ENCODE measurements at regions not wholly inside any gene's neighbourhood (a gene's known extent, or its start where the extent isn't known, plus 50 kb on each side); places are given as distances from the start of the nearest gene placed in this dataset.
A peak's percentile ranks its signal among the peaks of the same experiment; 100 is the strongest.

DNA sequence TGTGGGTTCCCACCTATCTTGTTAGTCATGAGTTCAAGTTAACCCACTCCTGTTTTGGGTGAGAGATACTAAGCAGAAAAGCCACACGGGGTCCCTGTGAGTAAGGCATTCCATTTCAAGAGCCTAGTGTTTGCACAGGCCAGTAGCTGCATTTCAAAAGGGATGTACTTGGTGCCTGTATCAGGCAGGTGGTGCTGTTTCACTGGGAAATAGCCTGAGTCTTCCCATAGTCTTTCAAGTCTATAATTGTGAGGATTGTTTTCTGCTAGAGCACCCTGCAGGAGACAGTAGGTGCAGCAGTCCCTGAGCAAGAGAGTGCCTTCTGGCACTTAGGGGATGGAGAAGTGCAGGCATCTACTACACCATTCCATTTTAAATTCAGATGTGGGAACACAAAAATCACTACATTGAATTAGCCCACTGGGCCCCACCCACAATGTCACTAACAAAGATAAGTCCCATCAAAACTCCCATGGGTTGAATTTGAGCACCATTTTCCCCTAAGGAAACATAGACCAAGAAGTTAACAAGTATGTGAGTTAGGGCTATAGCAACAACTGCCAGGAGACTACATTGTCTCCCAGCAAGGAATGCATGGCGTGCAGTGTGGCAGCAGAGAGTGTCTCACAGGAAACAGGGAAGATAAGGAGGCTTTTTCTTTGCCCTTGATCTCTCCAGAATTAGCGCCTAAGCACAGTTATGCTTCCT, 263.2 kb downstream of the COX7C start:
- DNase-seq, result peak; percentile 42

DNA sequence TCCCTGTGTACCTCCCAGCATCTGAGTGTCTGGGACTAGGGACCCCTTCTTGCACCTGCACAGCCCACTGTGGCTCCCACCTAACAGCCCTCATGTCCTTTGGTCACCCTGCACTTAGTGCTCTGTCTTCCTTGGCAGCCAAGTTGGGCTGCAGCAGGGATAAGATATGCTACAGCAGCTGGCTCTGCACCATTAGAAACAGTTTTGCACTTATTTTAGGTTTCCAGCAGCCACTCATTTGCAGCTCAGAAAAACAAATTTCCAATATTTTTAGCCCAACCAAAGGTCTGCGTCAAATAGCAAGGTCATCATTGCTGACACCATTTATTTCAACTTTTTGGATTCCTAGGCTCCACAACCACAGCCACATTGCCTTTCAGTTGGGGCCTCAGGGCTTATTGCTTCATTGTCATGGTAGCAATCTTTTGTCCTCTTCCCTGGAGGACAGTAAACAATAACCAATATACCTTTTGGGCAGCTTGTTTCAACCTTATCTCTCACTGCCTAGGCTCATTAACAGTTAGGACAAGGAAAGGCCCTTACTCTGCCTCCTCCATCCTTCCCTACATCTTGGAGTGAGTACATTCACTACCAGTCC, 263.9 kb downstream of the COX7C start:
- no peak for DNase-seq

DNA sequence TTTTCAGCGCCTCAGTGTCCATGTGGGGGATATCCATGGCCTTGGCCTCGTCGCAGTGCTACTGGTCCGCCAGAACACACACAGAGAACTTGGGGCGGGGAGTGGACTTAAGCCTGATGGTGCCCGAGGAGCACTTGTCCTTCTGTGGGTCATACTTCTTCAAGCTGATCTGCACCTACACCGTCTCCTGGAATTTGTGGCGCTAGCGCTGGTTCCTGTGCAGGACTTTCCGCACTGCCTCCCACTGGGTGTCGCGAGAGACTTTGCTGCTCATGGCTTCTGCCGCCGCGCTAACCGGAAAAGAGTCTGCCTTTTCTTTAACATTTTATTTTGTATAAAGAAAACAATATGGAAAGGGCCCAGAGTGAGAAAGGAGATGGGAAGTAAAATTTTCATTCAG, 266.9 kb downstream of the COX7C start:
- DNase-seq, result no peak

DNA sequence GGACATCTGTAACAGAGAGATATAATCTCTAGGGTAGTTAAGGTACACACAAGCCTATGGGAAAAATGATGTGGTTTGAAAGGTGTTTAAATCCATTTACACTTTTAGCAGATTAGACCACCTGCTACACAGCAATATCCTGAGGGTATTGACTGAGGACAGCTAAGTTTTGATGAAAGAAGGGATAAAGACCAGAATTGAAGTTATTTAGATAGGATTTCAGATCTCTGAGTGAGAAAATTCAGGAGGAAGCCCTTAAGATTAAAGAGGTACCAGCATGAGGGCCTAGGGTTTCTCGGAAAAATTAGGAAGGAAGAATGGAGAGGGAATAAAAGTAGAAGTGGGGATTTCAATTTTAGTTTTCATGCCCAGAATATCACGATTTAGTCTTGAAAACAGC, 267.3 kb downstream of the COX7C start:
- no peak for DNase-seq

DNA sequence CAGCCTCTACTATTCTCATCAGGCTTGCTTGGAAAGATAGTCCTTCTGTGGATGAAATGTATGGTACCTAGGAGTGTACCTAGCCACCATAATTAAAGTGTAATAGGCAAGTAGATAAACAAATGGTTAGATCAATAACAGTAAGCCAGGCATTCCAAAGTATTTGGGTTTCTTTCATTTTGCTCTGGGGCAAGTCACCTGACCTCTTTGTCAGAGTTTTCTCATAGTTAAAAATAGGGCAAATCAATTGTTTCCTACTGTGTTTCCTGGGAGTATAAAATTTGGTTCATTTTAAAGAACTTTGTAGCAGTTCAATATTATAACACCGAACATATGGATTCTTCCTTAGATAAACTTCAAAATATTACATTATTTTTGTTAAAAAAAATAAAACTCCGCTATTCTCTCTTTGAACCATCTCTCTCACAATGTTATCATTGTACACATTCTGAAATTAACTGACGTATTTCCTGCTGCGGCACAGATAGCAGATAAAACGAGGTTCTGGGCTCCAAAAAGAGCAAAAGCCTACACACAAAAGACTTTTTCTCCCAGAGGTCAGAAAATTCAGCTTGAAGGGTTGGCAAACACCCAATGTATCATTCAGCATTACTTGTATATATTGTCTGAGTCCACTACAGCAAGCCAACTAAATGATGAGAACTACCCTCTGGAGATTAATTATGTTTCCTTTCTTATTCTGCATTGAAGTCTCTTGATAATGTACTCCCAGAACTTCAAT, 267.9 kb downstream of the COX7C start:
- no peak for DNase-seq

DNA sequence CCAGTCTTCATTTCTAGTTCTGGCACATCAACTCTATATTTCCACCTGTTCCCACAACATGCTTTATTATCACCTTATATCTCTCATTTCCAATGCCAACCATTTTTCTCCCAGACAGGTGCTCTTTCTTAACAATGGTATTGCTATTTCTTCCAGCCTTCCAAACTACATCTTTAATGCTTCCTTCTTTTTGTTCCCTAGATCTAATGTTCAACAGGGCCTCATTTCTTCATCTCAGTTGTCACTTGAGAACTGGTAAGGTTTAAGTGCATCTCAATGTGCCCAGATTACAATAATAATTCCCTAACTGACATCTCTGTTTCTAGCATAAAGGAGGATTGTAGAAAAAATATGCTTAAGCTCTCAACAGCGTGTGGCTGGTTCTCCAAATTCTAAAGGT, 272.6 kb downstream of the COX7C start:
- no peak for DNase-seq

DNA sequence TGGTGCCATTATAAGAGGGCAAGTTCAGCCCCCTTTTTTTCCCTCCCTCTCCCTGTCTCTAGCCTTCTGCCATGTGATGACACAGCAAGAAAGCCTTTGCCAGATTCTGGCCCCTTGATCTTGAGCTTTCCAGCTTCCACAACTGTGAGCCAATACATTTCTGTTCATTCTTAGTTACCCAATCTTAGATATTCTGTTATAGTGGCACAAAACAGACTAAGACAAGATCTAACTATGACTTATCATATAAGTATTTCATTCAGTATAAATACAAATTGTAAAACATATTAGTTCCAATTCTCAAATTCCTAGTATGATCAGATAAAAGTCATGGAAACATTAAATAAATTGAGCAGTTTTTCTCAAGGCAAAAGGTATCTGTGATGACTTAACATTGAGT, 276.3 kb downstream of the COX7C start:
- DNase-seq, result no peak

DNA sequence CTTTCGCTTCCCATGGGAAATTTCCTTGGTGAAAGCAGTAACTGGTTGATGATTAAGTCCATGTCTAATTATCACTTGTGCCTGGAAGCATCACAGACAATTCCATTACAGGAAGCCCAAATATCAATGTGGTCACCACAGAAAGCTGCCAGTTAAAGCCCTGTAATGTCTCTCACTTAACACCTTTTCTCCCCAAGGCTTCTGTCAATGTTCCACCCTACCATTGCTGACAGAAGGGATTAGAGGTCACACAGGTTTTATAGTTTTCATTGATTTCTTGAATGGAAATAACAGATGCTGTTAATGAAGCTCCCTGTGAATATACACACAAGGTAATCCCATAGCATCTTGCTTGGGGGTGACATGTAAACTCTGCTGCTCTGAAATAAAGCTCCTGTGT, 279.2 kb downstream of the COX7C start:
- no peak for DNase-seq

DNA sequence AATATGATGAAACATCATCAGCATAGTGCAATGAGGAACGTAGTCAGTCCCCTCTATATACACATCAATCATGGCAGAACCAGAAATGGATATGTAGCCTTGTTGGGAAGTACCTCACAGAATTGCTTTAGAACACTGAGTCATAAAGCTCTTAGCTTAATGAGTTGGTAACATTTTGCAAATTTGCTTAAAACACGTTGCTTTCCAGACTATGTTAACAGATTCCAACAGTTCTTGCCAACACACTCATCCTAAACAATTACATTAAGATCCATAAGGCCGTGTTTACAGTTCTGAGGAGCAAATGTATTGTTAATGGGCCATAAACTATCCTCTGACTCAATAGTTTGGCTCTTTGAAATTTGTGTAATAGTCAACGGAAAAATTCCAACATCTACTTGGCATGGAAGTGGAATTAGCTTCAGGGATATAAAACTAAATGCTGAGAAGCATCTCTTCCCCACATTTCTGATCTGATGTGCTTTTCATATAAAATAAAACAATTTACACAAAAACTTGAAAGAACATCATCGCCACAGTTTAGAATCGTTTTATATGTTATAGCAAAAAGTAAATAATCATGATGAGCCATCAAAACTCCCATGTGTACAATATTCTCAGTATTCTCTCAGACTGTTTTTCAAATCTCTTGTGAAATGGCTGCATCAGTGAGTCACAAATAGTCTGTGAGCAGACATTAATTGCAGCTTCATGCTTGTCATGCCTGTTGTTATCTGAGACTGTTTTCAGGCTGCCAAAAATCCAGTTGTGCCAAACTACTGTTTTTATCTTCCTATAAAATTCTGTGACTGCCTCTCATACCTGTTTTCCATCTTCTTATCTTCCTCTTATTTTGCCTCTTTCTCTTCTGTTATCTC, 291.9 kb downstream of the COX7C start:
- DNase-seq, result no peak

DNA sequence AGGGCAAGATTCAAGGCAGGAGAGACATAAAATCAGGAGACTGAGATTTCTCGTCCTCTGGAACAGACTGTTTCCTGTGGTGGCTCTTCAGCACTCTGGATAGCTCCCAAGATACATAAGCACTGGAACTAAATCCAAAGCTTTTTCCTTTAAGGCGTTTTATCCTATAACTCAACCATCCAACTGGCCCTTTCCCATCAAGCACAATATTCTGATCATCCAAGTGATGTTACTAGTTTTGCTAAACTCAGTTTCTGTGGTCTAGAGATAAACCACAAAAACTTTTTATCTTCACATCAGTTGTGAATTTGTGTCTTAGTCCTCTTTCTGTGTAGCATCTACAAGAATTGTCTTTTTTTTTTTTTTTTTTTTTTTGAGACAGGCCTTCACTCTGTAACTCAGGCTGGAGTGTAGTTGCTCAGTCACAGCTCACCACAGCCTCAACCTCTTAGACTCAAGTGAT, 299.4 kb downstream of the COX7C start:
- DNase-seq, result no peak

DNA sequence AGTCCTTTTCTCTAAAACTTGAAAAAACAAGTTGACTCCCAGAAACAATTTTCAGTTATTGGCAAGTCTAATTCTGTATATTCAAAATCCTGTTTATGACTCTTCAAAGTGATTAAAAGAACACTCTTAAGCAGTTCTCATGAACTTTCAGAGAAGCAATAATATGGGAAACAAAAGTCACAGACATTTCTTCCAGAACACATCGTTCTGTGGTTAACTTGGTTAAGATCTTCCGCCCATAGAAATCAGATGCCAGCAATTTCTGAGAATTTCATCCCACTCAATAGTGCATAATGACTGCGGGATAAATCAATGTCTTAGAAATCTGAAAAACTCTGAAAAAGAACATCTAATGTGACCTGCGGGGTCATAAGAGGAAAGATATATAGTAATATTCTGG, 300.5 kb downstream of the COX7C start:
- no peak for DNase-seq

DNA sequence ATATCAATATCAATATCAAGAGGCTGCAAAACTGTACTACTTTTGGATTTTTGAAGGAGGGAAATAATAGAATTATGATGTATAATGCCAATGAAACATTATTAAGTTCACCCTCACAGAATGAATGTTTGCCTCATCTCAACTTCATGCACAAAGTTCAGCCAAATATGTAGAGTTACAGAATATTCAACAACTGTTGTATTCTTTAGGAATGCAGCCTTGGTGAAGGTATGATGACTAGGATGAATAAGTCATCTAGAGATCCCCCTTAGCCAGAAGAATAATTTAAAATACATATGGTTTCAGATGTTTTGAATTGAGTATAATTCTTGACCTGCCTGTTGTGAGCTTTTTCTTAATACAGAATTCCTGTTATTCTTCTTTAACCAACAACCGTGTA, 308.3 kb downstream of the COX7C start:
- DNase-seq, result no peak

DNA sequence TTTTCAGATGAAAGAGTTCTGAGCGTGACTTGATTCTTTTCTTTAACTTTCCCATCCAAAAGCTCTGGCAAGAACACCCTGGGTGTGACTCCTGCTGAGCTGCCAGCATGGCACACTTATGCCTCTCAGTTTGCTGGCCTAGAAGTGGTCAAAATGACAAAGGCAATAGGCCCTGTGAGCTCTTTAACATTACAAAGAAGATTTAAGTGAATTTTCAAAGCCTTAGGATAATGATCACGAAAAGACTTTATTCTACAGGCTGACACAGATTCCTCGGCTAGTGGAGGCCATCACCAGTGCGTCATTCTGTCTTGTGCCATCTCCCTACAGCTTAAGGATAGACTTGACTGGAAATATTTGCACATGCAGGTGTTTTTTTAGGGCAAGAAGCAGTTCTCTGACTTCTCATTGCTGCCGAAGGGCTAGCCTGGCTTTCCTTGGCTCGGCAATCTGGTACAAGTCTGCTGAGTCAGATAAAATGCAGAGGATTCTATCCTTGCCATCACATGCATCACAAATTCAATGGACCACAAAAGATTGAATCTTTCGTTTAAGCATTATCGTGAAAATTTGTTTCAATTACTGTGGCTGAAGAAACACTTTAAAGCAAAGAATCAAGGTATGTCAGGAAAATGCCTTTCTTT, 311.5 kb downstream of the COX7C start:
- no peak for DNase-seq

DNA sequence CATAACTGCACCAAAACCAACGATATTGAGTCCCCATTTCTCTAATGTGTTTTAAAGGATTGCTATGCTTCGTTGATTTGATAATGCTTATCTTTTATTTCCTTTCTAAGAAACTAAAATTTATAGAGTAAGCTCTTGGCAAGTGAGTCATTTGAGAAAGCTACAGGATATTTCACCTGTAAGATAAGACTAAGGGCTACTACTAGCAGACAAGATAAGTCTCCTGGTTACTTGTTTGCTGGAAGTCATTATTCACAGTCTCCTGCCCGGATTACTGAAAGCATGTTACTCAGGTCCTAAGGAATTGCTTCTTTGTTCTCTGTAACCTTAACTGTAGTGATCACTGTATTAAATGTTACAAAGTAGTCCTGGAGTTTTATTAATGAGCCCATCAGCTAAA, 315.9 kb upstream of the RASA1 start:
- no peak for DNase-seq

DNA sequence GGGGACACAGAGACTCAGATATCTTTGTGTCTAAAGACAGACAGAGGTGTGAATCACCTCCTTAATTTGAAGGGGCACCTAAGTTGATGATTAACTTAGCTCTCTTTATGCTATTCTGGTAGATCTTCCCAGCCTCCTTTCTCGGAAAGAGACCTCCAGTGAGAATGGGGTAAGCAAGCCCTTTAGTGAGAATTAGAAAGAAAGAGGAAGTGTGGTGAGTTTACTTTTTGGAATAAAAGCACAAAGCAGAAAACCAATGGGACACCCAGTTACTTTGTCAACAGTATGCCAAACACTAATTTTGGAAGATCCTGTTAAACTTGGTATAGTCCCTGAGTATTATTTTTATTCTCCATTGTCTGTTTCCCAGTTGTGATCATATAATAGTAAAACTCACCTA, 302.8 kb upstream of the RASA1 start:
- no peak for DNase-seq

DNA sequence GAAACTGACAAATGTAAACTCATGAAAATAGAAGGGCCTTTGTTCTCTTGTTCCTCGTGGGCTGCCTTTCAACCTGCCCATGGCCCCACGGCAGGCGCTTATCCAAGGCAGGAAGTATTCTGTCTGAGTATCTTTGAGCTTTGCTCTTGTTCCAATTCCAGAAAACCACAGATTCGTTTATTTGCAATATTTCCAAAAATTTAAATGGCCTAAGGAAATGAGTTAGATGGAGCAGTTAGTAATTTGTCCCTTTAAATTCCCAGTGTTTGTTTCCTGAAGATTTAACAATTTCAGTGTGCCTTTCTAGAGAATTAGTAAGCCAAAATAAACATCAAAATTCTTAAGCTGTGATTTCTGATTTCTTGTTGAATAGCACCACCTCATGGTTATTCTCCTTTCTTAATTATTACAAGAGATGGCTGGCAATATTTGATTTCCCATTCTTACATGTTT, 299.4 kb upstream of the RASA1 start:
- peak; percentile 20 for DNase-seq

DNA sequence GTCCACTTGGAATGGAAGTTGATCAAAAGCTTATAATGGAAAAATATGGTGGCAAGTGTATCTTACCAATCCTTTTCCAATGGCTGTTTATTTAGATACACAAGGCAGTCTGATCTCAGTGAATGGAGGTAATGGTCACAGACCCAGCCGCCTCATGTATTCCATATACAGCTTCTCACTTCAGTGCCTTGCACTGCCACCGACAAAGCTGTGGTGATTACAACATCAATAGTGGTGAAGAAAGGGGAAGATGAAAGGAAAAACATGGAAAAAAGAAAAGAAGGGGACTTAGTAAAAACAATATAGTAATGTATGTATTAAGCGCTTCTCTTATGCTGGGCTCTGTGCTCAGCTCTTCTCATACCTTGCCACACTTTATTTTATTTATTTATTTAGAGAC, 297.3 kb upstream of the RASA1 start:
- DNase-seq, result no peak

DNA sequence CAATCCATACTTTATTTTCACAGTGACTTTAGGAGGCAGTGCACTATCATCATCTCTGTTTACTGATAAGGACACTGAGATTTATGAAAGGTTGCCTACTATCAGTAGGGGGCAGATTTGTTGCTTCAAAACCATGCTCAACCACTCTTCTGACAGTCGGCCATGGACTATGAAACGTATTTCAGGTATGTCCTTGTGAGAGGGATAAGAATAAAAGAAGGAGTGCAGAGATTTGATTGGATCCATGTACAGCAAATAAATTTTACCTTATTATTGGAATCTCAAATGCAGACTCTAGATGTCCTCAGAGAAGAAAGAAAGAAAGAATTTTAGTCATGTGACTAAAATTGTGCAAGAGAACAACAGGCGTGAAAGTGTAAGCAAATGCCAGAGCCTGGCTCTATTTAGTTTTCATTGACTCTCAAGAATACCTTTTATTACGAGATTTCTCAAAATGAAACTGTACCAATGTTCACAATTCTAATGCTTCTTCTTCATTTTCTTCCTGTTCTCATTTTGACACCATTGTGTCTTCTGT, 296.6 kb upstream of the RASA1 start:
- DNase-seq, result no peak

DNA sequence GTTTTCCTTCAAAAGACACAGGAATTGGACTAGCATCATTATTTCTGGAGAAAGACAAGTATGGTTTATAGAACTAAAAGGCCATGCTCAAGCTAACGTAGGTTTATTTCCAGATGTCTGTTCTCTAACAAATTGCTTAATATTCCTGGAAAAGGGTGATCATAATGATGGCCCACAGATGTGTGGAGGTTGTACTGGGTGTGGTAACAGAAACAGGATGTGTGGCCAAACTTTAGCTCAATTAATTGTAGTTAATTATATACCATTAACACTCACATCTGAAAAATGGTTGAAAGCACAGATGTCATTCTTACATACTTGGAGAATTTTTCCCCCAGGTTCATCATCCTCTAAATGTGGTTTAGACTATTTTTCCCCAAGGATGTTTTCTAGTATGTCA, 292.7 kb upstream of the RASA1 start:
- no peak for DNase-seq

DNA sequence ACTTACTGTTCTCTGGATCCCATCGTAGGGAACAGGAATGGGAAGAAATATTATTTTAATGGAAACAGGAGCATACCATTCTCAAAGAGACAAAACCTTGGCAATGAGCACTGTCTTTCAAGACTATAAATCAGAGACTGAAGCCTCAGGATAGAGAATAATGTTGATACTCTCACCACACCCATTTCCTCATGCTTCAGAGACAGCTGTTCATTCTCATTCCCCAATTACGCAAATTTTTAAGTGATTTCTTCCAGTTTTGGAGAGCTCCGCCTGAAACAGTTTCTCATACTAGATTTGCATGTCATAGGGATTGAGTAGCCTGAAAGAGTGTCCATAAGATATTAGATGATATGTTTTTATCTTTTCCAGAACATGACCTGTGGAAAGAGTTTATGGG, 290.5 kb upstream of the RASA1 start:
- DNase-seq, result no peak

DNA sequence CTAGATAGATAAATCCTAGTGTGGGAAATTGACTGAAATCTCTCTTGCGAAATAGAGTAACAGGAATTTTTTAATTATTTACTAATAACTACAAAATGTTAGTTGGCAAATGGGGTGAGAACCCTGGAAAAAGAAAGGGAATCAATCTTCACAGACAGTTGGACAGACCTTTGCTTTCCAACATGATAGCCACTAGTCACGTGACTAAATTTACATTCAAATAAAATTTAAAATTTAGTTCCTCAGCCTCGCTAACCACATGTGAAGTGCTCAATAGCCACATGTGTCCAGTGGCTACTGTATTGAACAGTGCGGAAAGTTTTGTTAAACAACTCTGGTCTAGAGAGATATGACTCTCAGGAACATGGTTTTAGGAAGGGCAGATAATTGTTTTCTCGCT, 289.9 kb upstream of the RASA1 start:
- DNase-seq, result no peak

DNA sequence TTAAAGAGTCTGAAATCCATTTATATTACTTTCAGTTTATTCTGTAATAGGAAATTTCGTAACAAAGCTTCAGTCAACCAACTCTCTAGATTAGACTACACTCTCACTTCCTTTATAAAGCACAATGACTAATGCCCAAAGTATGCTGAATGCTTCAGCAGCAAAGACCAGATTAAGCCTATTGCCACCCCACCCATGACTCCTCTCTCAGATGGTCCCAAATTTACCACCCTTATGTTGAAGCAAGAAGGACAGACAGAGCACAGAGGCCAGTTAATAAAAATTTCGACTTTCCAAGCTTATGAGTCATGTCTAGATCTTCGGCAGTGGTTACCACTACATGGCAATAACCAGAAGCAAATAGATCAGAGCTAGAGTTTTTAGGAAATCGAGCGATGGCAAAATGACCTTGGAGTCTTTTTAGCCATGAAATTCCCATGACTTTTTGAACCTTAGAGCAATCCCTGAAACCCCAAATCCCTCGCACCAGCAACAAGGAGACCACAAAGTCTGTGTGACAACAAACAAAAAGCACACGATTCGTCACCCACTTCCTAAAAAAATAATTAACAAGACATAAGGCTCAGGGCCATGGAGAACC, 287.8 kb upstream of the RASA1 start:
- peak; percentile 4 for DNase-seq

Data from amniotic stem cell (primary cell).